ENCODE measurements at regions not wholly inside any gene's neighbourhood (a gene's known extent, or its start where the extent isn't known, plus 50 kb on each side); places are given as distances from the start of the nearest gene placed in this dataset.

GRCh38 chr2:215881582-215881981 is 131.8 kb downstream of the MREG start:
- no peak overlapping the region for H3K27ac ChIP-seq (ENCODE audit: low read depth in 2 of 2, low read length in 2 of 2)
- H3K36me3 ChIP-seq (ENCODE audit: control insufficient read depth in 2 of 3, insufficient read depth in 3 of 3, low read length in 3 of 3), result no peaks in the 10 kb centered on the region
- DNase-seq, result no peak
- H3K9me3 ChIP-seq (ENCODE audit: control insufficient read depth in 2 of 3, insufficient read depth in 1 of 3, low read length in 3 of 3), result peaks cover 0 to 5% (median 0%) of the 10 kb centered on the region in 3 donors
- no peaks in the 10 kb centered on the region for H3K4me1 ChIP-seq (ENCODE audit: control insufficient read depth in 2 of 3, insufficient read depth in 2 of 3, low read depth in 1 of 3, low read length in 3 of 3)
- no peaks in the 10 kb centered on the region for H3K27me3 ChIP-seq (ENCODE audit: control insufficient read depth, insufficient read depth, low read length)
- no peak overlapping the region for H3K4me3 ChIP-seq (ENCODE audit: low read length in 3 of 3)
- no peak for TF ChIP-seq CTCF (IDR thresholded peaks at IDR 0.05; ENCODE audit: borderline replicate concordance, extremely low read depth, insufficient read depth)
- FAIRE-seq, result no peak
- intact Hi-C loops (cut with DNase I), result no loop called here
- no peak overlapping the region for H3K9ac ChIP-seq (ENCODE audit: low read length in 3 of 3)

GRCh38 chr2:215880970-215881369 is 132.4 kb downstream of the MREG start:
- no peaks in the 10 kb centered on the region for H3K36me3 ChIP-seq (ENCODE audit: control insufficient read depth in 2 of 3, insufficient read depth in 3 of 3, low read length in 3 of 3)
- intact Hi-C loops (cut with DNase I), result no loop called here

GRCh38 chr2:215879977-215880940 is 133.1 kb downstream of the MREG start:
- FAIRE-seq, result no peak
- peaks cover 0 to 5% (median 0%) of the 10 kb centered on the region in 3 donors for H3K9me3 ChIP-seq (ENCODE audit: control insufficient read depth in 2 of 3, insufficient read depth in 1 of 3, low read length in 3 of 3)
- DNase-seq, result no peak
- no peaks in the 10 kb centered on the region for H3K36me3 ChIP-seq (ENCODE audit: control insufficient read depth in 2 of 3, insufficient read depth in 3 of 3, low read length in 3 of 3)
- TF ChIP-seq CTCF (IDR thresholded peaks at IDR 0.05; ENCODE audit: borderline replicate concordance, extremely low read depth, insufficient read depth), result no peak
- intact Hi-C loops (cut with DNase I), result no loop called here
- H3K27ac ChIP-seq (ENCODE audit: low read depth in 2 of 2, low read length in 2 of 2), result no peak overlapping the region
- no peaks in the 10 kb centered on the region for H3K4me1 ChIP-seq (ENCODE audit: control insufficient read depth in 2 of 3, insufficient read depth in 2 of 3, low read depth in 1 of 3, low read length in 3 of 3)
- H3K4me3 ChIP-seq (ENCODE audit: low read length in 3 of 3), result no peak overlapping the region
- no peak overlapping the region for H3K9ac ChIP-seq (ENCODE audit: low read length in 3 of 3)
- H3K27me3 ChIP-seq (ENCODE audit: control insufficient read depth, insufficient read depth, low read length), result no peaks in the 10 kb centered on the region

More at GRCh38 chr2:215880970-215881369, 132.4 kb downstream of the MREG start:
- H3K27me3 ChIP-seq (ENCODE audit: control insufficient read depth, insufficient read depth, low read length), result no peaks in the 10 kb centered on the region
- H3K9ac ChIP-seq (ENCODE audit: low read length in 3 of 3), result no peak overlapping the region
- no peaks in the 10 kb centered on the region for H3K4me1 ChIP-seq (ENCODE audit: control insufficient read depth in 2 of 3, insufficient read depth in 2 of 3, low read depth in 1 of 3, low read length in 3 of 3)
- TF ChIP-seq CTCF (IDR thresholded peaks at IDR 0.05; ENCODE audit: borderline replicate concordance, extremely low read depth, insufficient read depth), result no peak
- H3K9me3 ChIP-seq (ENCODE audit: control insufficient read depth in 2 of 3, insufficient read depth in 1 of 3, low read length in 3 of 3), result peaks cover 0 to 5% (median 0%) of the 10 kb centered on the region in 3 donors
- FAIRE-seq, result no peak
- DNase-seq, result no peak
- no peak overlapping the region for H3K27ac ChIP-seq (ENCODE audit: low read depth in 2 of 2, low read length in 2 of 2)
- H3K4me3 ChIP-seq (ENCODE audit: low read length in 3 of 3), result no peak overlapping the region
